ENCODE measurements at regions not wholly inside any gene's neighbourhood (a gene's known extent, or its start where the extent isn't known, plus 50 kb on each side); places are given as distances from the start of the nearest gene placed in this dataset.

DNA sequence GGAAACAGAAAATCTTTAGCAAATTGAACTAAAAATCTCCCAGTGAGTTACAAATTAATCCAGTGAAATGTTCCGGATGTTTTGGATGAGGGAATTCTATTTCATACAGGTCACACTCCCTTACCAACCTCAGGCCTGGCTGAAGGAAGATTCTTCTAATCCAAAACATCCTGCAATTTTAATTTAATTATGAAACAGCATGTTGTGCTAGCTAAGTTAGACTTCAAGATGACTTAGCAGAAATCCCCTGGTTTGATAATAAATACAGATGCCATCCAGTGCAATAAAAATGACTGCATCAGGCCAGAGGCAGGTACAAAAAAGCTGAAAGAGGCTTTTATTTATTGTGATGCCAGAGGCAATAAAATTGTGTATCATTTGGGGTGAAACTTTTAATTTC lies 96.7 kb upstream of the CLDN10 start:
- no peaks in the 10 kb centered on the region for H3K4me1 ChIP-seq (ENCODE audit: control insufficient read depth, insufficient read depth, low read length)
- Mint-ChIP-seq H3K4me3 (no peak overlapping the region), H3K4me1 (no peaks in the 10 kb centered on the region), H3K27me3 (ENCODE audit: insufficient read depth) (no peaks in the 10 kb centered on the region), H3K27ac (no peak overlapping the region), H3K9me3 (peaks cover 28% of the 10 kb centered on the region), H3K36me3 (ENCODE audit: low read depth) (peaks cover 2% of the 10 kb centered on the region)
- peaks cover 19% of the 10 kb centered on the region for H3K9me3 ChIP-seq (ENCODE audit: control insufficient read depth, low read length)
- no peak overlapping the region for H3K27ac ChIP-seq (ENCODE audit: low read depth, low read length)
- H3K27me3 ChIP-seq (ENCODE audit: control insufficient read depth, insufficient read depth, low read length, poor library complexity, severe bottlenecking) = no peaks in the 10 kb centered on the region
- no peak overlapping the region for H3K9ac ChIP-seq (ENCODE audit: extremely low read depth, low read length, poor library complexity, severe bottlenecking)
- no peaks in the 10 kb centered on the region for H3K36me3 ChIP-seq (ENCODE audit: control insufficient read depth, insufficient read depth, low read length)
- TF ChIP-seq, protein P1, sequence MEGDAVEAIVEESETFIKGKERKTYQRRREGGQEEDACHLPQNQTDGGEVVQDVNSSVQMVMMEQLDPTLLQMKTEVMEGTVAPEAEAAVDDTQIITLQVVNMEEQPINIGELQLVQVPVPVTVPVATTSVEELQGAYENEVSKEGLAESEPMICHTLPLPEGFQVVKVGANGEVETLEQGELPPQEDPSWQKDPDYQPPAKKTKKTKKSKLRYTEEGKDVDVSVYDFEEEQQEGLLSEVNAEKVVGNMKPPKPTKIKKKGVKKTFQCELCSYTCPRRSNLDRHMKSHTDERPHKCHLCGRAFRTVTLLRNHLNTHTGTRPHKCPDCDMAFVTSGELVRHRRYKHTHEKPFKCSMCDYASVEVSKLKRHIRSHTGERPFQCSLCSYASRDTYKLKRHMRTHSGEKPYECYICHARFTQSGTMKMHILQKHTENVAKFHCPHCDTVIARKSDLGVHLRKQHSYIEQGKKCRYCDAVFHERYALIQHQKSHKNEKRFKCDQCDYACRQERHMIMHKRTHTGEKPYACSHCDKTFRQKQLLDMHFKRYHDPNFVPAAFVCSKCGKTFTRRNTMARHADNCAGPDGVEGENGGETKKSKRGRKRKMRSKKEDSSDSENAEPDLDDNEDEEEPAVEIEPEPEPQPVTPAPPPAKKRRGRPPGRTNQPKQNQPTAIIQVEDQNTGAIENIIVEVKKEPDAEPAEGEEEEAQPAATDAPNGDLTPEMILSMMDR (conservative IDR thresholded peaks at IDR 0.05) = no peak
- 92% methylated on average over 1 of the region's 1 CpG; no CpG with 5 or more reads in 1 of the 2 experiments for WGBS, 2 experiments (ENCODE audit: insufficient coverage in 1 of 2, insufficient read length in 1 of 2)
- no peak overlapping the region for H3K4me3 ChIP-seq (ENCODE audit: low read length)
- DNase-seq = no peak

GRCh38 chr13:95456815-95457214 lies 95.7 kb upstream of the CLDN10 start:
- no peak overlapping the region for H3K9ac ChIP-seq (ENCODE audit: extremely low read depth, low read length, poor library complexity, severe bottlenecking)
- no peak for DNase-seq
- H3K9me3 Mint-ChIP-seq = peaks cover 28% of the 10 kb centered on the region
- no peaks in the 10 kb centered on the region for H3K36me3 ChIP-seq (ENCODE audit: control insufficient read depth, insufficient read depth, low read length)
- H3K36me3 Mint-ChIP-seq (ENCODE audit: low read depth) = peaks cover 2% of the 10 kb centered on the region
- H3K27ac ChIP-seq (ENCODE audit: low read depth, low read length) = no peak overlapping the region
- no peaks in the 10 kb centered on the region for H3K27me3 ChIP-seq (ENCODE audit: control insufficient read depth, insufficient read depth, low read length, poor library complexity, severe bottlenecking)
- H3K4me3 Mint-ChIP-seq = no peak overlapping the region
- whole genome bisulfite sequencing, 2 experiments (ENCODE audit: insufficient coverage in 1 of 2, insufficient read length in 1 of 2) = 87 to 96% methylated on average over 3 of the region's 3 CpGs
- TF ChIP-seq, protein P1 (conservative IDR thresholded peaks at IDR 0.05) = no peak
- no peak overlapping the region for H3K4me3 ChIP-seq (ENCODE audit: low read length)
- H3K4me1 ChIP-seq (ENCODE audit: control insufficient read depth, insufficient read depth, low read length) = no peaks in the 10 kb centered on the region
- H3K9me3 ChIP-seq (ENCODE audit: control insufficient read depth, low read length) = peaks cover 19% of the 10 kb centered on the region
- no peaks in the 10 kb centered on the region for H3K4me1 Mint-ChIP-seq
- H3K27ac Mint-ChIP-seq = no peak overlapping the region
- no peaks in the 10 kb centered on the region for H3K27me3 Mint-ChIP-seq (ENCODE audit: insufficient read depth)

GRCh38 chr13:95457294-95457693 lies 95.2 kb upstream of the CLDN10 start:
- Histone ChIP-seq H3K36me3 (ENCODE audit: control insufficient read depth, insufficient read depth, low read length) (no peaks in the 10 kb centered on the region), H3K4me1 (ENCODE audit: control insufficient read depth, insufficient read depth, low read length) (no peaks in the 10 kb centered on the region), H3K27me3 (ENCODE audit: control insufficient read depth, insufficient read depth, low read length, poor library complexity, severe bottlenecking) (no peaks in the 10 kb centered on the region), H3K9ac (ENCODE audit: extremely low read depth, low read length, poor library complexity, severe bottlenecking) (no peak overlapping the region), H3K9me3 (ENCODE audit: control insufficient read depth, low read length) (peaks cover 19% of the 10 kb centered on the region), H3K27ac (ENCODE audit: low read depth, low read length) (no peak overlapping the region), H3K4me3 (ENCODE audit: low read length) (no peak overlapping the region)
- TF ChIP-seq, protein P1 (conservative IDR thresholded peaks at IDR 0.05) = no peak
- H3K4me1 Mint-ChIP-seq = no peaks in the 10 kb centered on the region
- H3K27me3 Mint-ChIP-seq (ENCODE audit: insufficient read depth) = no peaks in the 10 kb centered on the region
- DNase-seq = no peak
- H3K36me3 Mint-ChIP-seq (ENCODE audit: low read depth) = peaks cover 2% of the 10 kb centered on the region
- no peak overlapping the region for H3K27ac Mint-ChIP-seq
- H3K4me3 Mint-ChIP-seq = no peak overlapping the region
- H3K9me3 Mint-ChIP-seq = peaks cover 28% of the 10 kb centered on the region
- WGBS, 2 experiments (ENCODE audit: insufficient coverage in 1 of 2, insufficient read length in 1 of 2) = 84 to 93% methylated on average over 3 to 4 of the region's 4 CpGs
